Vagina (tissue), 2 donors: ENCODE measurements at regions not wholly inside any gene's neighbourhood (a gene's known extent, or its start where the extent isn't known, plus 50 kb on each side); places are given as distances from the start of the nearest gene placed in this dataset.
"Not testable (repeated sequence)": the region's sequence is repeated elsewhere in the genome, so short reads cannot be mapped to it uniquely, and the experiment has no call there.

Source experiments
- DNase-seq, 2 donors: peaks; one replicate each; pipeline ENCODE4 v3.0.0-alpha.2; 2017; ENCODE audit errors: extremely low spot score in 2 of 2
- H3K27ac ChIP-seq: fragments of 200-600 bp; sonication (generic); one replicate; pipeline ENCODE4 v1.5.1; 2019
- H3K27me3 ChIP-seq: fragments of 200-600 bp; sonication (generic); one replicate; pipeline ENCODE4 v1.5.1; 2019
- H3K36me3 ChIP-seq, 2 donors: fragments of 200-600 bp; sonication (generic); one replicate each; pipeline ENCODE4 v1.5.1; 2017 to 2019
- H3K4me1 ChIP-seq: fragments of 200-600 bp; sonication (generic); one replicate; pipeline ENCODE4 v1.5.1; 2019
- H3K4me3 ChIP-seq, 2 donors: fragments of 200-600 bp; sonication (generic); 1 replicate in 1 of 2; 2 replicates in 1 of 2; pipeline ENCODE4 v1.5.1; 2016 to 2019
- H3K9me3 ChIP-seq: fragments of 200-600 bp; sonication (generic); one replicate; pipeline ENCODE4 v1.5.1; 2019
- POLR2A ChIP-seq, 2 donors: fragments of 450-650 bp; IDR thresholded peaks; one replicate each; pipeline ENCODE4 v1.6.1; 2017; ENCODE audit warnings: antibody characterized with exemption in 2 of 2, mild to moderate bottlenecking in 2 of 2, moderate library complexity in 2 of 2
- POLR2AphosphoS5 ChIP-seq, 2 donors: sonication (generic); formaldehyde crosslinking; IDR thresholded peaks; one replicate each; pipeline ENCODE4 v1.9.0; 2017; ENCODE audit warnings: antibody characterized with exemption in 2 of 2, mild to moderate bottlenecking in 2 of 2, low read depth in 1 of 2; ENCODE audit not compliant: insufficient read depth in 1 of 2
- intact Hi-C: fragments of 100-400 bp; cut with DNase I; formaldehyde crosslinking; loops from one replicate; pipeline ENCODE4 v1.15.1; 2023
- TF ChIP-seq, protein P1 (sequence below), 3 experiments: fragments of 450-650 bp in 2 of 3; fragments of 200-600 bp in 1 of 3; sonication (generic) in 1 of 3; IDR thresholded peaks; one replicate each; pipeline ENCODE4 v1.5.1; 2017 to 2019; ENCODE audit warnings: antibody characterized with exemption in 3 of 3, mild to moderate bottlenecking in 2 of 3, moderate library complexity in 2 of 3

DNA sequence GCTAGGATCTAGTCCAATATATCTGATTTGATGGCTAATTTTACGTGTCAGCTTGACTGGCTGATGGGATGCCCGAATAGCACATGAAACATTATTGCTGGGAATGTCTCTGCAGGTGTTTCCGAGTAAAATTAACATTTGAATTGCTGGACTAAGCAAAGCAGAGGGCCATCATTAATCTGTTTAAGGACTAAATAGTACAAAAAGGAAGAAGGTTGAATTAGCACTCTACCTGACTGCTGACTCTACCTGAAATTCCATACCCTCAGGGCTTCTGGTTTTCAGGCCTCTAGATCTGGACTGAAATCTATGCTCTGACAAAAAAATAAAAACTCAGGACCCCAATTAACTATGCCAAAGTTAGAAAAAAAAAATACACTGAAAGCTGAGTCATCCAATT, 1021.9 kb downstream of the FAM133A start:
- Histone ChIP-seq H3K9me3 (no peaks in the 10 kb centered on the region), H3K36me3 (no peaks in the 10 kb centered on the region), H3K27me3 (no peaks in the 10 kb centered on the region), H3K4me1 (no peaks in the 10 kb centered on the region), H3K4me3 (no peak overlapping the region), H3K27ac (no peak overlapping the region)
- TF ChIP-seq POLR2A (IDR thresholded peaks at IDR 0.05), result no peak
- TF ChIP-seq, protein P1, sequence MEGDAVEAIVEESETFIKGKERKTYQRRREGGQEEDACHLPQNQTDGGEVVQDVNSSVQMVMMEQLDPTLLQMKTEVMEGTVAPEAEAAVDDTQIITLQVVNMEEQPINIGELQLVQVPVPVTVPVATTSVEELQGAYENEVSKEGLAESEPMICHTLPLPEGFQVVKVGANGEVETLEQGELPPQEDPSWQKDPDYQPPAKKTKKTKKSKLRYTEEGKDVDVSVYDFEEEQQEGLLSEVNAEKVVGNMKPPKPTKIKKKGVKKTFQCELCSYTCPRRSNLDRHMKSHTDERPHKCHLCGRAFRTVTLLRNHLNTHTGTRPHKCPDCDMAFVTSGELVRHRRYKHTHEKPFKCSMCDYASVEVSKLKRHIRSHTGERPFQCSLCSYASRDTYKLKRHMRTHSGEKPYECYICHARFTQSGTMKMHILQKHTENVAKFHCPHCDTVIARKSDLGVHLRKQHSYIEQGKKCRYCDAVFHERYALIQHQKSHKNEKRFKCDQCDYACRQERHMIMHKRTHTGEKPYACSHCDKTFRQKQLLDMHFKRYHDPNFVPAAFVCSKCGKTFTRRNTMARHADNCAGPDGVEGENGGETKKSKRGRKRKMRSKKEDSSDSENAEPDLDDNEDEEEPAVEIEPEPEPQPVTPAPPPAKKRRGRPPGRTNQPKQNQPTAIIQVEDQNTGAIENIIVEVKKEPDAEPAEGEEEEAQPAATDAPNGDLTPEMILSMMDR (IDR thresholded peaks at IDR 0.05), result no peak
- TF ChIP-seq POLR2AphosphoS5 (IDR thresholded peaks at IDR 0.05; ENCODE audit: insufficient read depth in 1 of 2, low read depth in 1 of 2), result no peak
- DNase-seq, result no peak
- intact Hi-C loops, result no loop called here

DNA sequence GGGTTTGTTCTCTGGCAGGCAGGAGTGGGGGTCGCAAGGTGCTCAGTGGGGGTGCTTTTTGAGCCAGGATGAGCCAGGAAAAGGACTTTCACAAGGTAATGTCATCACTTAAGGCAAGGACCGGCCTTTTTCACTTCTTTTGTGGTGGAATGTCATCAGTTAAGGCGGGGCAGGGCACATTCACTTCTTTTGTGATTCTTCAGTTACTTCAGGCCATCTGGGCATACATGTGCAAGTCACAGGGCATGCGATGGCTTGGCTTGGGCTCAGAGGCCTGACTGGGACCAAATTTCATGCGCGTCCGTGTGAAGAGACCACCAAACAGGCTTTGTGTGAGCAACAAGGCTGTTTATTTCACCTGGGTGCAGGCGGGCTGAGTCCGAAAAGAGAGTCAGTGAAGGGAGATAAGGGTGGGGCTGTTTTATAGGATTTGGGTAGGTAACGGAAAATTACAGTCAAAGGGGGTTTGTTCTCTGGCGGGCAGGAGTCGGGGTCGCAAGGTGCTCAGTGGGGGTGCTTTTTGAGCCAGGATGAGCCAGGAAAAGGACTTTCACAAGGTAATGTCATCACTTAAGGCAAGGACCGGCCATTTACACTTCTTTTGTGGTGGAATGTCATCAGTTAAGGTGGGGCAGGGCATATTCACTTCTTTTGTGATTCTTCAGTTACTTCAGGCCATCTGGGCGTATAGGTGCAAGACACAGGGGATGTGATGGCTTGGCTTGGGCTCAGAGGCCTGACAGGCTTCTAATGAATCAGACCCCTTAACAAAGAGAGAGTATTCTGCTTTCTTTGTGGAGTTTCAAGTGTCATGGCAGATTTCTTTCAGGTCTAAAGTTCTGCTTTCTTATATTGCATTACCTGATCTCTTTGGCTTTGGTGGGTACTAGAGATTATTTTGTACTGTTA, 1030.6 kb downstream of the FAM133A start:
- H3K9me3 ChIP-seq, H3K4me1 ChIP-seq, H3K36me3 ChIP-seq, DNase-seq, intact Hi-C loops, H3K4me3 ChIP-seq, H3K27me3 ChIP-seq, H3K27ac ChIP-seq: not testable (repeated sequence)

DNA sequence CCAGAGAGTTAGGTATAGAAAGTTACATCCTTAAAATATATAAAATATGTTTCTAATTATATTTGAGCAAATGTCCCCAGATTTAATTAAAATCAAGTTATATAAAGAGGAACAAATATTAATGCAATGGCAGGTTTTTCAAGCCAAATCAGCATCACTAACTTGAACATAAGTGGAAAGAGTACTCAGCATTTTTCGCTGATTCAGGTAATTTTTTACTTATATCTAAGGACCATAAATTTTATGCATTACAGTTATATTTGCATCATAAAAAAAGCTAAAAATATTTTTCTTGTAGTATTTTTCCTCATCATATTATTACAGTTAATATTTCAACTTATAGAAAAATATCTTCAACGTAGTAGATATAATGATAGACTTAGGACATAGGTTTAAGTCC, 1047.4 kb downstream of the FAM133A start:
- intact Hi-C loops, result no loop called here
- TF ChIP-seq, protein P1 (IDR thresholded peaks at IDR 0.05), result no peak
- TF ChIP-seq POLR2AphosphoS5 (IDR thresholded peaks at IDR 0.05; ENCODE audit: insufficient read depth in 1 of 2, low read depth in 1 of 2) (no peak), POLR2A (IDR thresholded peaks at IDR 0.05) (no peak)
- H3K27me3 ChIP-seq, result no peaks in the 10 kb centered on the region

DNA sequence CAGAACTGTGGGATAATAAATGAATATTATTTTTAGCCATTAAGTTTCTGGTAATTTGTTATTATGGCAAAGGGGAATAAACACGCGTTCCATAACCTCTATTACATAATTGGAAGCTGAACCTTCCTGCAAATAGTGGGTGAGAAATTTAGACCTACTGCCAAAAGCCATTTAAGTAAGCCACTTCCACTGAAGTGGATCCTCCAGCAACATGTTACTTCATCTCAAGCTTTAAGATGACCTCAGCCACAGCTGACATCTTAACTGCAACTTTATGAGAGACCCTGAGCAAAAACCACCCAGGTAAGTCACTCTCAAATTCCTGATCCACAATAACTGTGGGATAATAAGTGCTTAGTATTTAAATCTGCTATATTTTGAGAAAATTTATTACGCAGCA, 1048.6 kb downstream of the FAM133A start:
- no peak overlapping the region for H3K27ac ChIP-seq
- intact Hi-C loops, result no loop called here
- TF ChIP-seq POLR2A (IDR thresholded peaks at IDR 0.05), result no peak
- TF ChIP-seq, protein P1 (IDR thresholded peaks at IDR 0.05), result no peak
- TF ChIP-seq POLR2AphosphoS5 (IDR thresholded peaks at IDR 0.05; ENCODE audit: insufficient read depth in 1 of 2, low read depth in 1 of 2), result no peak
- H3K4me1 ChIP-seq, result no peaks in the 10 kb centered on the region
- no peaks in the 10 kb centered on the region for H3K27me3 ChIP-seq
- no peaks in the 10 kb centered on the region for H3K9me3 ChIP-seq
- DNase-seq, result no peak
- no peak overlapping the region for H3K4me3 ChIP-seq
- H3K36me3 ChIP-seq, result no peaks in the 10 kb centered on the region

More for the DNA sequence above, 1047.4 kb downstream of the FAM133A start:
- DNase-seq, result no peak
- no peak overlapping the region for H3K4me3 ChIP-seq
- H3K9me3 ChIP-seq, result no peaks in the 10 kb centered on the region
- no peak overlapping the region for H3K27ac ChIP-seq
- no peaks in the 10 kb centered on the region for H3K36me3 ChIP-seq
- no peaks in the 10 kb centered on the region for H3K4me1 ChIP-seq

DNA sequence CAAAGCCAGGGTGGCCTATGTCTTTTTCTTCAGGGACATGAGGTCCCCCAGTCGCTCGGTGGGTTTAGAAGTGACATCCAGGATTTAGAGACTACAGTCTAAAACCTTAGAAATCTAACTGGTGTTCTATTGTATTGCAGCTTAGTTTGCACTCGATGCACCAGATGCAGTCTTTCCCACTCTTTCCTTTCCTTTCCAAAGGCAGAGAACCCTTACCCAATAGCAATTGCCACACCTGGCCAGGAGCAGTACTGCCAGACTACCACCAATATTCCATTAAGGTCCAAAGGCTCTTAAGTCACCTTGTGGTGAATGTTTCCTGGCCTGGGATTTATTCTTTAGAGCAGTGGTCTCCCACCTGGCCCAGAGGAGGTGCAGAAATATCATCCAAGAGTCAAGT, 1068.8 kb downstream of the FAM133A start:
- intact Hi-C loops, result no loop called here
- no peak for TF ChIP-seq POLR2A (IDR thresholded peaks at IDR 0.05)
- TF ChIP-seq POLR2AphosphoS5 (IDR thresholded peaks at IDR 0.05; ENCODE audit: insufficient read depth in 1 of 2, low read depth in 1 of 2), result no peak
- TF ChIP-seq, protein P1 (IDR thresholded peaks at IDR 0.05), result no peak
- Histone ChIP-seq H3K4me1 (no peaks in the 10 kb centered on the region), H3K4me3 (no peak overlapping the region), H3K36me3 (no peaks in the 10 kb centered on the region), H3K9me3 (no peaks in the 10 kb centered on the region), H3K27ac (no peak overlapping the region), H3K27me3 (no peaks in the 10 kb centered on the region)
- DNase-seq, result no peak
